ENCODE measurements at regions not wholly inside any gene's neighbourhood (a gene's known extent, or its start where the extent isn't known, plus 50 kb on each side); places are given as distances from the start of the nearest gene placed in this dataset.

DNA sequence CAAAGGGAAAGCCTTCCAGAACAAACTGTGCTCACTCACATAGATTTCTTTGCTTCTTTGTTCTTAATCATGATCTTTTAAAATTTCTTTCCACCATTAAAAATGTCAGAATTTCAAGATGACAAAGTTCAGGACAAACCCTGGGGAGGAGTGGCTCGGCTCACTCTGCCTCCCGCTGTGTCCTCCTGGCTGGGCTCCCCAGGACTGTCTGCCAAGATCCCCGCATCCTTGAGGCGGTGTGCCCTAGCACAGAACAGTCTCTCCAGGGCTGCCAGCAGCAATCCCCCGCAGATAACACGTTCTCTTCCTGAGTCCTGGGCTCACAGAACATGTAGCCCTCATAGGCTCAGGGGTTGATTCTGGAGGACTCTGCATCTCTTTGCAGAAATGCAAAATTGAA lies 98.4 kb upstream of the KCNG1 start:
- TF ChIP-seq TAF1 (IDR thresholded peaks at IDR 0.05; ENCODE audit: borderline replicate concordance, low read depth, low read length) (no peak), POLR2A (IDR thresholded peaks at IDR 0.05; ENCODE audit: low read depth, low read length) (no peak), POLR2AphosphoS5 (IDR thresholded peaks at IDR 0.05; ENCODE audit: low read depth, low read length) (no peak)
